Transverse colon (tissue), 4 donors: ENCODE measurements at regions not wholly inside any gene's neighbourhood (a gene's known extent, or its start where the extent isn't known, plus 50 kb on each side); places are given as distances from the start of the nearest gene placed in this dataset.

Experiments used
- EP300 ChIP-seq: sonication (generic); formaldehyde crosslinking; IDR thresholded peaks from one replicate; pipeline ENCODE4 v1.6.1; 2017; ENCODE audit warnings: antibody characterized with exemption, low read depth
- POLR2A ChIP-seq: fragments of 450-650 bp; IDR thresholded peaks from one replicate; pipeline ENCODE4 v1.6.1; 2016; ENCODE audit warnings: antibody characterized with exemption, mild to moderate bottlenecking, moderate library complexity
- POLR2AphosphoS5 ChIP-seq, 3 donors: sonication (generic); formaldehyde crosslinking; IDR thresholded peaks; one replicate each; pipeline ENCODE4 v1.6.1; 2016; ENCODE audit warnings: antibody characterized with exemption in 3 of 3
- TF ChIP-seq, protein P1 (sequence below), 5 experiments: fragments of 200-600 bp in 3 of 5; fragments of 450-650 bp in 2 of 5; sonication (generic) in 3 of 5; IDR thresholded peaks; 1 replicate in 2 of 5; 2 replicates in 3 of 5; pipeline ENCODE4 v1.5.1; 2016 to 2017; ENCODE audit warnings: antibody characterized with exemption in 5 of 5, inconsistent platforms in 3 of 5, mild to moderate bottlenecking in 2 of 5, moderate library complexity in 1 of 5

DNA sequence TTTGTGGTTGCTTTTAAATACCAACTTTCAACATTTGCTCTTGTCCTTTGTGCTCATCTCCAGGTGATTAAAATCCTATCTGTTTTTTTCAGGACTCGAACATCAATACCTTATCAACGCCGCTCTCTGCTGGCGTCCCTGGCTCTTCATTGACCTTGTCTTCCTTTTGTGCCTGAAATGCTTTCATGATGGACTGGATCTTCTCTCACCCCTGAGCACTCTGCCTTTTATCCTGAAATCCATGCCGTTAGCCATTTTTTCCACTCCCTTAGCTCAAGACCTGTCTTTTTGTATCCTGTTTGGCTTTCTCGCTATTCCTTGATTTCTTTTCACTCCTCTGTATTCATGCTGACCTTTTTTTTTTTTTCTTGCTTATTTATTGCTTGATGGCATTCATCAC is 549.5 kb upstream of the CPEB2 start:
- TF ChIP-seq POLR2A (no peak), POLR2AphosphoS5 (IDR thresholded peaks at IDR 0.05) (no peak), EP300 (no peak)
- TF ChIP-seq, protein P1, sequence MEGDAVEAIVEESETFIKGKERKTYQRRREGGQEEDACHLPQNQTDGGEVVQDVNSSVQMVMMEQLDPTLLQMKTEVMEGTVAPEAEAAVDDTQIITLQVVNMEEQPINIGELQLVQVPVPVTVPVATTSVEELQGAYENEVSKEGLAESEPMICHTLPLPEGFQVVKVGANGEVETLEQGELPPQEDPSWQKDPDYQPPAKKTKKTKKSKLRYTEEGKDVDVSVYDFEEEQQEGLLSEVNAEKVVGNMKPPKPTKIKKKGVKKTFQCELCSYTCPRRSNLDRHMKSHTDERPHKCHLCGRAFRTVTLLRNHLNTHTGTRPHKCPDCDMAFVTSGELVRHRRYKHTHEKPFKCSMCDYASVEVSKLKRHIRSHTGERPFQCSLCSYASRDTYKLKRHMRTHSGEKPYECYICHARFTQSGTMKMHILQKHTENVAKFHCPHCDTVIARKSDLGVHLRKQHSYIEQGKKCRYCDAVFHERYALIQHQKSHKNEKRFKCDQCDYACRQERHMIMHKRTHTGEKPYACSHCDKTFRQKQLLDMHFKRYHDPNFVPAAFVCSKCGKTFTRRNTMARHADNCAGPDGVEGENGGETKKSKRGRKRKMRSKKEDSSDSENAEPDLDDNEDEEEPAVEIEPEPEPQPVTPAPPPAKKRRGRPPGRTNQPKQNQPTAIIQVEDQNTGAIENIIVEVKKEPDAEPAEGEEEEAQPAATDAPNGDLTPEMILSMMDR (IDR thresholded peaks at IDR 0.05) = no peak
